Mesendoderm (in vitro differentiated cells): ENCODE measurements at regions not wholly inside any gene's neighbourhood (a gene's known extent, or its start where the extent isn't known, plus 50 kb on each side); places are given as distances from the start of the nearest gene placed in this dataset.

Experiments used
- DNase-seq: peaks from one replicate; pipeline ENCODE4 v3.0.0; 2013
- H2AK5ac ChIP-seq: 2 replicates; pipeline ENCODE4 v1.6.1; 2013; ENCODE audit warnings: low read length, inconsistent platforms
- H2BK120ac ChIP-seq: 2 replicates; pipeline ENCODE4 v1.6.1; 2013; ENCODE audit warnings: low read depth, mild to moderate bottlenecking, low read length, moderate library complexity, mixed read lengths
- H2BK15ac ChIP-seq: replicated peaks from 2 replicates; pipeline ENCODE4 v1.6.1; 2013; ENCODE audit warnings: low read depth, mild to moderate bottlenecking, moderate library complexity
- H2BK5ac ChIP-seq: 2 replicates; pipeline ENCODE4 v1.6.1; 2013; ENCODE audit warnings: low read length, inconsistent platforms
- H3K18ac ChIP-seq: 2 replicates; pipeline ENCODE4 v1.6.1; 2013; ENCODE audit warnings: mild to moderate bottlenecking, low read length, mixed read lengths
- H3K23ac ChIP-seq: one replicate; pipeline ENCODE4 v1.6.1; 2013; ENCODE audit warnings: low read length
- H3K27ac ChIP-seq: 2 replicates; pipeline ENCODE4 v1.5.1; 2013; ENCODE audit warnings: low read depth, mild to moderate bottlenecking, inconsistent platforms, low read length, moderate library complexity
- H3K27me3 ChIP-seq: 2 replicates; pipeline ENCODE4 v1.6.1; 2013; ENCODE audit warnings: low read length, control low read depth, mild to moderate bottlenecking, inconsistent platforms; ENCODE audit not compliant: insufficient read depth, poor library complexity
- H3K36me3 ChIP-seq: 2 replicates; pipeline ENCODE4 v1.6.1; 2013; ENCODE audit warnings: low read length, inconsistent platforms; ENCODE audit not compliant: control insufficient read depth, insufficient read depth
- H3K4ac ChIP-seq: one replicate; pipeline ENCODE4 v1.6.1; 2013; ENCODE audit warnings: low read depth, mild to moderate bottlenecking, low read length, moderate library complexity
- H3K4me1 ChIP-seq: 2 replicates; pipeline ENCODE4 v1.6.1; 2013; ENCODE audit warnings: low read depth, low read length, inconsistent platforms; ENCODE audit not compliant: control insufficient read depth
- H3K4me2 ChIP-seq: 2 replicates; pipeline ENCODE4 v1.6.1; 2013; ENCODE audit warnings: low read length
- H3K4me3 ChIP-seq: 2 replicates; pipeline ENCODE4 v1.5.1; 2013; ENCODE audit warnings: mild to moderate bottlenecking, low read length
- H3K56ac ChIP-seq: one replicate; pipeline ENCODE4 v1.6.1; 2013; ENCODE audit warnings: low read length
- H3K79me1 ChIP-seq: 2 replicates; pipeline ENCODE4 v1.6.1; 2013; ENCODE audit warnings: low read length, inconsistent platforms
- H3K79me2 ChIP-seq: 2 replicates; pipeline ENCODE4 v1.6.1; 2013; ENCODE audit warnings: mild to moderate bottlenecking, low read length; ENCODE audit not compliant: control insufficient read depth, insufficient read depth
- H3K9ac ChIP-seq: 2 replicates; pipeline ENCODE4 v1.6.1; 2013; ENCODE audit warnings: low read length, inconsistent platforms
- H4K5ac ChIP-seq: one replicate; pipeline ENCODE4 v1.6.1; 2013; ENCODE audit warnings: low read length
- H4K8ac ChIP-seq: one replicate; pipeline ENCODE4 v1.6.1; 2013; ENCODE audit warnings: low read depth, mild to moderate bottlenecking, control low read depth, low read length, moderate library complexity
- WGBS: extraction: QIAGEN DNeasy Blood & Tissue Kit; methylation state at CpG from one replicate; pipeline ENCODE4 v1.1.7; 2013; ENCODE audit warnings: low lambda C conversion rate, missing lambda C conversion rate; ENCODE audit not compliant: insufficient coverage; ENCODE audit errors: extremely low coverage; 5-methylcytosine and 5-hydroxymethylcytosine counted together

- H3K79me2 ChIP-seq = no peaks in the 10 kb centered on the region
- H4K8ac ChIP-seq = no peak overlapping the region
- no peak overlapping the region for H4K5ac ChIP-seq
- no peak overlapping the region for H3K18ac ChIP-seq
- no peak overlapping the region for H2BK120ac ChIP-seq
- no CpG with 5 or more reads among the region's 1 CpG for WGBS
- H3K4ac ChIP-seq = no peak overlapping the region
- H2BK5ac ChIP-seq = no peak overlapping the region
- no peak overlapping the region for H2AK5ac ChIP-seq
- no peak overlapping the region for H3K27ac ChIP-seq
- H3K79me1 ChIP-seq = no peaks in the 10 kb centered on the region
- no peak overlapping the region for H3K9ac ChIP-seq
- no peaks in the 10 kb centered on the region for H3K27me3 ChIP-seq
- H3K4me1 ChIP-seq = peaks cover 2% of the 10 kb centered on the region
- no peak overlapping the region for H3K4me3 ChIP-seq
- no peak for DNase-seq
- no peak overlapping the region for H3K23ac ChIP-seq
- H2BK15ac ChIP-seq = no peak overlapping the region
- no peak overlapping the region for H3K56ac ChIP-seq
- H3K4me2 ChIP-seq = no peak overlapping the region
- H3K36me3 ChIP-seq = no peaks in the 10 kb centered on the region
These were observed 339.2 kb upstream of the LRRC7 start for GRCh38 chr1:69228501-69228900.

- Histone ChIP-seq H3K27me3 (no peaks in the 10 kb centered on the region), H3K56ac (no peak overlapping the region), H3K4me3 (no peak overlapping the region), H4K8ac (no peak overlapping the region), H3K36me3 (no peaks in the 10 kb centered on the region), H3K4me2 (no peak overlapping the region), H3K79me2 (no peaks in the 10 kb centered on the region), H4K5ac (no peak overlapping the region), H3K4ac (no peak overlapping the region), H3K9ac (no peak overlapping the region), H3K23ac (no peak overlapping the region), H2BK5ac (no peak overlapping the region), H2BK120ac (no peak overlapping the region), H2BK15ac (no peak overlapping the region), H3K27ac (no peak overlapping the region), H3K18ac (no peak overlapping the region), H3K4me1 (peaks cover 2% of the 10 kb centered on the region), H2AK5ac (no peak overlapping the region), H3K79me1 (no peaks in the 10 kb centered on the region)
- DNase-seq = no peak
These were observed 337.5 kb upstream of the LRRC7 start for GRCh38 chr1:69230208-69230607.

GRCh38 chr1:69233463-69233862, 334.3 kb upstream of the LRRC7 start:
- Histone ChIP-seq H2BK15ac (no peak overlapping the region), H3K36me3 (no peaks in the 10 kb centered on the region), H3K4ac (no peak overlapping the region), H4K5ac (no peak overlapping the region), H3K4me3 (no peak overlapping the region), H3K27me3 (no peaks in the 10 kb centered on the region), H3K56ac (no peak overlapping the region), H3K4me1 (peaks cover 2% of the 10 kb centered on the region), H3K23ac (no peak overlapping the region), H3K27ac (no peak overlapping the region), H2AK5ac (no peak overlapping the region), H2BK5ac (no peak overlapping the region), H3K9ac (no peak overlapping the region), H4K8ac (no peak overlapping the region), H3K18ac (no peak overlapping the region), H3K79me1 (no peaks in the 10 kb centered on the region), H3K4me2 (no peak overlapping the region), H3K79me2 (no peaks in the 10 kb centered on the region), H2BK120ac (no peak overlapping the region)
- no peak for DNase-seq

GRCh38 chr1:69244211-69244610, 323.5 kb upstream of the LRRC7 start:
- Histone ChIP-seq H2BK15ac (no peak overlapping the region), H3K4me3 (no peak overlapping the region), H3K4me1 (peaks cover 2% of the 10 kb centered on the region), H3K79me1 (no peaks in the 10 kb centered on the region), H3K18ac (no peak overlapping the region), H4K8ac (no peak overlapping the region), H3K36me3 (no peaks in the 10 kb centered on the region), H3K23ac (no peak overlapping the region), H3K56ac (no peak overlapping the region), H4K5ac (no peak overlapping the region), H3K27me3 (no peaks in the 10 kb centered on the region), H3K4me2 (no peak overlapping the region), H2BK5ac (no peak overlapping the region), H3K27ac (no peak overlapping the region), H2AK5ac (no peak overlapping the region), H3K79me2 (no peaks in the 10 kb centered on the region), H3K9ac (no peak overlapping the region), H3K4ac (no peak overlapping the region), H2BK120ac (no peak overlapping the region)
- peak; percentile 79 for DNase-seq
- no CpG with 5 or more reads among the region's 1 CpG for WGBS

GRCh38 chr1:69246109-69246508, 321.6 kb upstream of the LRRC7 start:
- Histone ChIP-seq H3K18ac (no peak overlapping the region), H3K4me2 (no peak overlapping the region), H2BK15ac (no peak overlapping the region), H2BK120ac (no peak overlapping the region), H3K27ac (no peak overlapping the region), H3K79me2 (no peaks in the 10 kb centered on the region), H2BK5ac (no peak overlapping the region), H3K23ac (no peak overlapping the region), H3K9ac (no peak overlapping the region), H3K56ac (no peak overlapping the region), H3K79me1 (no peaks in the 10 kb centered on the region), H3K4me3 (no peak overlapping the region), H3K36me3 (no peaks in the 10 kb centered on the region), H3K27me3 (no peaks in the 10 kb centered on the region), H3K4me1 (peaks cover 2% of the 10 kb centered on the region), H2AK5ac (no peak overlapping the region), H4K5ac (no peak overlapping the region), H3K4ac (no peak overlapping the region), H4K8ac (no peak overlapping the region)
- peak; percentile 87 for DNase-seq
- no CpG with 5 or more reads among the region's 1 CpG for WGBS

DNA sequence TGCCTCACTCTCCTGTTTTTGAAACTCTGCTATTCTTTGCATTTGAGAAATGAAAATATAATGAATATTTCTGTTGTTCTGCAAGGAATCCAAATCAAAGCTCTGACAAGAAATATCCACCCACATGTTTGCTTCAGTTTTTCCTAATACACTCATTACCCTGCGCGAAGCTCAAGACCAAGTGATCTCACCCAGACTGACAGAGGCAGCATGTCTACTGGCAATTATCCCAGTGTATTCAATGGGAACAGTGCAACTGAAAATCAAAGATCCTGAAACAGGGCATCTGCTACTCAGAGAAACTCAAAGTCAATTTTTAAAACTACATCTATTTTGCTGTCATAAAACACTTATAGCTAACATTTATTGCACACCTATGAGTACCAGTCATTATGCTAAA, 321.0 kb upstream of the LRRC7 start:
- WGBS = no CpG with 5 or more reads among the region's 2 CpGs
- no peak overlapping the region for H3K4me2 ChIP-seq
- H2BK5ac ChIP-seq = no peak overlapping the region
- no peak overlapping the region for H3K23ac ChIP-seq
- H3K27ac ChIP-seq = no peak overlapping the region
- H3K18ac ChIP-seq = no peak overlapping the region
- H3K56ac ChIP-seq = no peak overlapping the region
- H2BK15ac ChIP-seq = no peak overlapping the region
- no peak overlapping the region for H4K5ac ChIP-seq
- DNase-seq = no peak
- no peaks in the 10 kb centered on the region for H3K79me1 ChIP-seq
- peaks cover 2% of the 10 kb centered on the region for H3K4me1 ChIP-seq
- H3K4ac ChIP-seq = no peak overlapping the region
- no peaks in the 10 kb centered on the region for H3K36me3 ChIP-seq
- no peaks in the 10 kb centered on the region for H3K27me3 ChIP-seq
- H2AK5ac ChIP-seq = no peak overlapping the region
- no peaks in the 10 kb centered on the region for H3K79me2 ChIP-seq
- H3K4me3 ChIP-seq = no peak overlapping the region
- H2BK120ac ChIP-seq = no peak overlapping the region
- no peak overlapping the region for H3K9ac ChIP-seq
- H4K8ac ChIP-seq = no peak overlapping the region
